ENCODE measurements at regions not wholly inside any gene's neighbourhood (a gene's known extent, or its start where the extent isn't known, plus 50 kb on each side); places are given as distances from the start of the nearest gene placed in this dataset.

- no peaks in the 10 kb centered on the region for H3K9me3 ChIP-seq (ENCODE audit: control insufficient read depth, low read depth, low read length)
- Mint-ChIP-seq H3K9me3 (peaks cover 0 to 3% of the 10 kb centered on the region in 2 experiments; a peak in 2 of 5 replicates), H3K27me3 (ENCODE audit: low read depth) (peaks cover 3% of the 10 kb centered on the region; the same call in 1 of the 2 replicates), H3K4me1 (peaks cover 6% of the 10 kb centered on the region in 2 experiments; a peak in 1 of 4 replicates), H3K27ac (no peak overlapping the region), H3K4me3 (no peak overlapping the region), H3K36me3 (ENCODE audit: insufficient read depth in 1 of 3, low read depth in 3 of 3) (peaks cover 0 to 2% (median 0%) of the 10 kb centered on the region in 3 experiments; a peak in 3 of 7 replicates)
- H3K27ac ChIP-seq (ENCODE audit: insufficient read length, low read depth, low read length) = no peak overlapping the region
- H2BK12ac ChIP-seq (ENCODE audit: insufficient read length, low read depth, low read length) = no peak overlapping the region
- H3K4ac ChIP-seq (ENCODE audit: low read depth, low read length) = no peak overlapping the region
- H3K23ac ChIP-seq (ENCODE audit: insufficient read length, low read depth, low read length) = no peak overlapping the region
- H3K4me2 ChIP-seq (ENCODE audit: insufficient read depth, insufficient read length, low read length) = no peak overlapping the region
- H3K4me1 ChIP-seq (ENCODE audit: insufficient read depth, low read length) = no peaks in the 10 kb centered on the region
- no peaks in the 10 kb centered on the region for H4K20me1 ChIP-seq (ENCODE audit: control insufficient read depth, insufficient read depth, insufficient read length)
- TF ChIP-seq CTCF (conservative IDR thresholded peaks at IDR 0.05) = no peak
- no peak overlapping the region for H2AK5ac ChIP-seq (ENCODE audit: insufficient read length, low read length)
- no peaks in the 10 kb centered on the region for H3K79me2 ChIP-seq (ENCODE audit: insufficient read depth, low read length)
- no peak overlapping the region for H3T11ph ChIP-seq (ENCODE audit: low read length)
- no peak for DNase-seq
- no peak overlapping the region for H2BK5ac ChIP-seq (ENCODE audit: insufficient read length, low read length)
- H3K9ac ChIP-seq (ENCODE audit: extremely low read depth, insufficient read length, low read length) = no peak overlapping the region
- H3K18ac ChIP-seq (ENCODE audit: insufficient read length, low read depth, low read length) = no peak overlapping the region
- no peak overlapping the region for H3K56ac ChIP-seq (ENCODE audit: insufficient read length, low read depth, low read length)
- no peak overlapping the region for H2BK120ac ChIP-seq (ENCODE audit: low read depth, low read length, poor library complexity, severe bottlenecking)
- no peak overlapping the region for H4K8ac ChIP-seq (replicated peaks; ENCODE audit: insufficient read length, low read depth, low read length)
- H3K14ac ChIP-seq (ENCODE audit: insufficient read depth, low read length) = no peak overlapping the region
- no peaks in the 10 kb centered on the region for H3K79me1 ChIP-seq (ENCODE audit: insufficient read depth, low read depth, low read length, poor library complexity, severe bottlenecking)
- no peaks in the 10 kb centered on the region for H3K23me2 ChIP-seq (ENCODE audit: insufficient read length, low read depth, low read length, poor library complexity, severe bottlenecking)
- no peak overlapping the region for H4K91ac ChIP-seq (ENCODE audit: insufficient read length, low read depth, low read length)
- H2AFZ ChIP-seq (ENCODE audit: low read length) = no peak overlapping the region
- H3K27me3 ChIP-seq (ENCODE audit: insufficient read depth, low read length) = no peaks in the 10 kb centered on the region
- no peak overlapping the region for H4K5ac ChIP-seq (ENCODE audit: insufficient read length, low read depth, low read length)
- no peak overlapping the region for H2BK20ac ChIP-seq (ENCODE audit: low read depth, low read length, poor library complexity, severe bottlenecking)
- WGBS (ENCODE audit: extremely low coverage, insufficient read length, low lambda C conversion rate) = no CpG with 5 or more reads among the region's 1 CpG
- no peak overlapping the region for H2BK15ac ChIP-seq (ENCODE audit: low read depth, low read length)
These were observed 92.6 kb downstream of the OR5AK2 start for GRCh38 chr11:57081356-57081755.
